Daoy (cell line): ENCODE measurements at regions not wholly inside any gene's neighbourhood (a gene's known extent, or its start where the extent isn't known, plus 50 kb on each side); places are given as distances from the start of the nearest gene placed in this dataset.
A peak's percentile ranks its signal among the peaks of the same experiment; 100 is the strongest.
"Not testable (repeated sequence)": the region's sequence is repeated elsewhere in the genome, so short reads cannot be mapped to it uniquely, and the experiment has no call there.

Experiments used
- DNase-seq: peaks from one replicate; pipeline ENCODE4 v3.0.0-alpha.2; 2015; ENCODE audit warnings: low read depth

DNA sequence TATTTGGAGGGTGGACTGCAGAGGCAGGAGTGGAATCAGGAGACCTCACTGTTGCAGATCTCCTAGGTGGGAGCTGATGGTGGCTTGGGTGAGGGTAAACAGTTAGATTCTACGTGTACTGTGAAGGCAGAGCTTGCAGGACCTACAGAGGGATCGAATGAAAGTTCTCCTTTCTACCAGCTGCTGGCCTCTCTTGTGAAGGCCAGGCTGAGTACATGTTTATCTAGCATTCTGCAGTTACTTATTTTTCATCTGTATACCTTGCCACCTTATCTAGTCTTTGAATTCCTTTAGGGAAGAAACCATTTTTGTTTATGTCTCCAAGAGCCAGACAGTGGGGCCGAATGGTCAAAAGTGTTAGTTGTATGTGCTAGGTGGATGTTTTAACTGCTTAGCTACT lies 57.6 kb downstream of the PTTG1 start:
- DNase-seq: no peak

DNA sequence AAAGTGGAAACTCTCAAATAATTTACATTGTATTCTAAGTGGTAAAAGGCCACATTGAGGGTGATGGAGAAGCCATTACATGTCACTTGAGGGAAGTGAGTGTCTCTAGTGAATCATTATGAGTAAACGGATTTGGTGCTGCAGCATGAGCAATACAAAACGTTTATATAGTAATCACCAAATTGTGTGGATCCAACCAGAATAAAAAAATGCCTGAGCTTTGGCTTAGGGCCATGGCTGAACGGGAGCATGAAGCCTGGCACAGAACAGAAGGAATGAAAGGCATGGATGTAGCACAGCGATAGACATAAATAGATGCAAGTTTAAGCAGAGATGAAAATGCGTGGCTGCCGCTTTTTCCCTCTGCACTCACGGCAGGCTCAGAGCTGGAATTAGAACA lies 58.3 kb downstream of the PTTG1 start:
- peak; percentile 86 for DNase-seq

DNA sequence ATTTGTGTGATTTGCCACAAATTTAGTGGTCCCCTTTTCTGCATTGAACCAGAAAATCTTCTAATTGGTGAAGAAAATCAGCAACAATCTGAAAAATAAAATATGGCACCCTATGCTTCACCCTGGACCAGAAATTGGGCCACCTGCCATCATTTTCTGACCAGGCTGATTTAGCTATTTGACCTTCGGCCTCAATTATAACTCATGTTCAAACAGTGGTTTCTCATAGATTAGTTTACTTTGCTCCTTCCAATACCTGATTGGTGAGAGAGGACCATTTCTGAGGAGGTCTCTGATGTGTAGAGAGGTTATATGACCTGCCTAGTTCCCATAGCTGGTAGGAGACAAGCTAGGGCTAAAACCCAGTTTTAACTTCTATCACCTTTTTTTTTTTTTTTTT lies 59.0 kb downstream of the PTTG1 start:
- DNase-seq: no peak

DNA sequence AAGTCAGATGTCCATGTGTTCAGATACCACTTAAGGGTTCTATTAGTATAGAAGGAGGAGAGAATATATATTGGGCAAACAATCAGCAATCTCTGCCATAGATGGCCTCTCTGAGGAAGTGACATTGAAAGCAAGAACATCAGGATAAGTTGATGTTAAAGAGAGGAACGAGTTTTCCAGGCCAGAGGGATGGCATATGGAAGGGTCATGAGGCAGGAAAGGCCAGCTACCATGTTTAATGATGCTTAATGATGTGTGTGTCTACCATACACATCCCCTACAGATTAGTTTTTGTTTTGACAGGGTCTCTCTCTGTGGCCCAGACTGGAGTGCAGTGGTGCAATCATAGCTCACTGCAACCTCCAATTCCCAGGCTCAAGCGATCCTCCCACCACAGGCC lies 63.0 kb downstream of the PTTG1 start:
- DNase-seq: no peak

DNA sequence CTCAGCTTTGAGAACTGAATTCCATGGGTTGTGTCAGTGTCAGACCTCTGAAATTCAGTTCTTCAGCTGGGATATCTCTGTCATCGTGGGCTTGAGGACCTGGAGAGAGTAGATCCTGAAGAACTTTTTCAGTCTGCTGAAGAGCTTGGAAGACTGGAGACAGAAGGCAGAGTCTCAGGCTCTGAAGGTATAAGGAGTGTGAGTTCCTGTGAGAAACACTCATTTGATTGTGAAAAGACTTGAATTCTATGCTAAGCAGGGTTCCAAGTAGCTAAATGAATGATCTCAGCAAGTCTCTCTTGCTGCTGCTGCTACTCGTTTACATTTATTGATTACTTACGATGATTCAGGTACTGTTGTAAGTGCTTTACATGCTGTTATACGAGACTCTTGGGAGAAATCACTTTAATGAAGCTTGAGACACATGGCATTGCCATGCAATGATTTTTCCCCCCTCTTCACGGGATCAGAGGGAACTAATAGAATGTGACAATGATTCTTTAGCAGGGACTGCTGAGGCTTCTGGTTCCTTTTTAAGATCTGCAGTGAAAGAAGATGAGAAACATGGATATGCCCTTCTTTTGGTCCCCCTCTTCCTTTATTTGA lies 63.8 kb downstream of the PTTG1 start:
- DNase-seq: no peak

DNA sequence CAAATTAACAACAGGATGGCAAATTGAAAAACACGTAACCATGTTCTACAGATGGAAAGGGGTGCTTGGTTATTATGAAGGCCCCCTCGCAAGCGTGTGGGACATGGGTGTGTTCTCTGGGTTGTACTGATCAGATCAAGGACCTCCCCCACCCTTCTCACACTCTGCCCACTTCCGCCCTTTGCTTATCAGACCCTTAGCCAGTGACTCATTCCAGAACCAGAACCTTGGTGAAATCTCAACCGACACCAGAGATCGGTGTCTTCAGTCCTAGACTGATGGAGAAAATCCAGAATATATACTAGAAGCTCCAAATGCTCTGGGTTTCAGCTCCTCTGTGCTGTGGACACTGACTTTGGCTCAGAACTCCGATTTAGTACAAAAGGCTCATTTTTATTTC lies 64.9 kb downstream of the PTTG1 start:
- no peak for DNase-seq

DNA sequence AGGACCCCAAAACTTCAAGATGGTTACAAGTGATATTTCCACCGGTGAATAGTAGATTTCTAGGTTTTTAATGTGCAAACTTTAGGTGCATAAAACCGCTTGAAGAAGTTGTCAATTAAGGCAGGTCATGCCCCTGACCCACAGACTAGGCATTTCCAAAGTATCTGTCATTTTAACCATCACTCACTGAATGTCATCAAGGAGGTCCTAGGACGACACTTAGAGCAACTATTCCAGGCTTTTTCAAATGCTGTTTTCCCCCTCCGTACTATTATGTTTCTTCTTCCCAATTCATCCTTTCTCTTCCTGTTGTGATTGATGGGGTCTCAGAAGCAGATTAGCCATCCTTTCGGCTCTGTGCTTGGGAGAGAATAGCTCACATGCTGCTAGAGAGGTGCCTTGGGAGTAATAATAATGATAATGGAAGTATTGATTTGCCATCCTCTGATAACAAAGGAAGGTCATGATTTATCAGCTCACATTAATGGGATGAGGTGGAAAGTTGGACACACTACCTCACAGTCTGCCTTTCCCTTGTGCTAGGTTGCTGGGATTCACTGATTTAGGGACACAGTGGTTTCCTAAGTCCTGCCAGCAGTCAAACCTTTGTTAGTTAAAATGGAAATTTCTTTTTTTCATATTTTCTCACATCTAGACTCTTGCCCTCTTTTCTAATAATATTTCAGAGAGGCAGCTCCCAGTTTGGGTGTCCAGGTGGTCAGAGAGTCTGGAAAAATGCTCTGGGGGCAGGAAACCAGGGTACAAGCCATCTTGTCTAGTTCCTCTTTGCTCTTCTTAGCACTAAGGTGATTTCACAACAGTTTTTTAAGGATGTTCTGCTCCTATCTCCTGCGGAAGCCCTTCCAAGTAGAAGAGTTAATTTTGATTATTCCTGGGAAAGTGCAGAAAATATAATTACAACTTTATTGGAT lies 67.0 kb downstream of the PTTG1 start:
- DNase-seq: no peak

DNA sequence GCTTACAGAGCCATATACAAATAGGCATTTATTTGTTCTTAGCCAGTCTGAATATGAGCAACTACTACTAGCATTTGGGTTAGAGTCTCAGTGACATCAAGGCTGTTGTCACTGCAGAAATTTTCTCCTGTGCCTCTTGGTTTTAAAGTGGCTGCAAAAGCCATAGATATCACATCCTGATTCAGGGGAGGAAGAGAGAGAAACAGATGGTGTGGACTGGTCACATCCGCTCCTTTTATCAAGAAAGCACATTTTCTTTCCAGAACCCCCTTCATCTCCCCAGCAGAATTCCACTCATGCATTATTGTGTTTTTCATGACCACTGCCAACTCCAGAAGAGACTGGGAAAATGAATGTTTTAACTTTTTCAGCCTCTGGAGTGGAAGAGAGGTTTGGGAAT lies 69.8 kb downstream of the PTTG1 start:
- no peak for DNase-seq

DNA sequence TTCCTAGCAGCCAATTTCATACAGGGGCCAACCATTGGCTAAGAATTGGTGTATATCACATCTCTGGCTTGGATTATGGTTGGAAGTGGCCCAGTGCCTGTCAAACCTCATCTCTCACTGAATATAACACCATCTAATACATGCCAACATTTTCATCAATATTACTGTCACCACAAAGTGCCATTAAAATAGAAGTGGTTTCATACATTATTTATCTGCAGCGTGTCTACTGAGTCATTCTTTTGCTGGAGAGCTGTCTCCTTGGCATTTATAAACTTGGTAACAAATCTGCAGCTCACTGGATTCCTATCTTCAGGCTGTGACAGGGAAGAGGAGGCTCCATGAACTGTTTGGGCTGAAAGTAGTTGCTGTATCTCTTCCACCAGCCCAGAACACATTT lies 70.9 kb downstream of the PTTG1 start:
- DNase-seq: no peak

DNA sequence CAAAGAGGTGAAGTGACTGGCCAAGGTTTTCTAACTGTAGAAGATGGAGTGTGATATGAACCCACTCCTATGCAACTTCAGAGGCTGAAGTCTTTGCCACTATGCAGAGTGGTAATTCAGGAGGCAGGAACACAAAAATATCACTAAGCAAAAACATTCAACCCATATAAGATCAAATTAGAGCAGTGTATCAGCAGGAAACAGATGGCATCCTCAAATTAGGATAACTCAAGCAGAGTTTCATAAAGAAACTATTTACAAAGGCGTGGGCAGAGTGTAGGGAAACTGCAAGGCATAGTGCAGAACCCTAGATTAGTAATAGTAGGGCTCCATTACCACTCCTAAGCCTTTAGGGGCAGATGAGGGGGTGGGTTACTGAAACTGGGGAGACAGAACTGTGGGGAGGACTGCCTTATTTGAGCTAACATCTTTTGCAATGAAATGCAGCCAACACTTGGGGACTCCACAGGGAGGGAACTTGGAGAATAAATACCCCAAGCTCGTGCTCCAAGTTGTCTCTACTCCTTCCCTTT lies 72.2 kb downstream of the PTTG1 start:
- DNase-seq: no peak

DNA sequence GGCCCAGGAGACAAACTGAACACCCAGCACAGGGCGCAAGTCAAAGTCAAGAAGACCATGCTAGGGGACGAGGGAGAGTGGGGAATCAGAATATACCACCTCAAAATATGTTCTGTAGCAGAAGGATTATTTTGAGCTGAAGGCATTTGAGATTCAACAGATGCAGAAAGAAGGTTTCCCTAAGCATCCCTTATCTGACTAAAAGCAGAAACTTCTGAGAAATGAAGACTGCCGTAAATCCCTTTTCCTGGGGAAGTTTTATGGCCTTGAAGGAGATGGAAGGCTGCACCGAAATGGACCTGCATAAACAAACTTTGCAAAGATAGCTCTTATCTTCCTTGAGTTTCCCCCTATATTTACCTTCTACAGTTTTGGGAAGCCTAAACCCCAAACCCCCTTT lies 72.8 kb downstream of the PTTG1 start:
- DNase-seq: no peak

DNA sequence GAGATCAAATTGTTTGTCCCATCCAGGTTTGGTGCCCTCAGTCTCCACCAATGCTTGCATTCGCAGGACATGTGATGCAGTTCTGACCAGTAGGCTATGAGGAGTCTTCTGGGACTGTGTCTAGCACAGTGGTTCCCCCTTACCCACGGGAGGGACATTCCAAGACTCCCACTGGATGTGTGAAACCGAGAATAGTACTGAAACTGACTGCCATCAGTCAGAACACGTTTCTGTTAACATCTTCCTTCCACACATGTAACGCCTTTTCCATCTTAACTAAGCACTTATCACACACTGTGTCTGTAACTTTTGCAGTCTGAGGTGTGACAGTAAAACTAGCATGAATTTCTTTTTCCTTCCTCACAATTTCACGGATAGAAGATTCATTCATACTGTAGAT lies 74.7 kb downstream of the PTTG1 start:
- no peak for DNase-seq

DNA sequence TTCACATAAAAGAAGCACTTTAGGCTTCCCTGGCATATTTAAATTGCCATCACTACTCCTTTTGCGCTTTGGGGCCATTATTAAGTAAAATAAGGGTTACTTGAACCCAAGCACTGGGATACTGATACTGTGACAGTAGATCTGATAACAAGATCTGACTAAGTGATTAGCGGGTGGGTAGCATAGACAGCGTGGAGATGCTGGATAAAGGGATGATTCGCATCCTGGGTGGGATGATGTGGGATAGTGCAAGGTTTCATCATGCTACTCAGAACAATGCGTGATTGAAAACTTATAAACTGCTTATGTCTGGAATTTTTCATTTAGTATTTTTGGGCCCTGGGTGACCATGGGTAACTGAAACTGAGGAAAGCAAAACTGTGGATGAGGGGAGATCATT lies 75.1 kb downstream of the PTTG1 start:
- peak; percentile 50 for DNase-seq

DNA sequence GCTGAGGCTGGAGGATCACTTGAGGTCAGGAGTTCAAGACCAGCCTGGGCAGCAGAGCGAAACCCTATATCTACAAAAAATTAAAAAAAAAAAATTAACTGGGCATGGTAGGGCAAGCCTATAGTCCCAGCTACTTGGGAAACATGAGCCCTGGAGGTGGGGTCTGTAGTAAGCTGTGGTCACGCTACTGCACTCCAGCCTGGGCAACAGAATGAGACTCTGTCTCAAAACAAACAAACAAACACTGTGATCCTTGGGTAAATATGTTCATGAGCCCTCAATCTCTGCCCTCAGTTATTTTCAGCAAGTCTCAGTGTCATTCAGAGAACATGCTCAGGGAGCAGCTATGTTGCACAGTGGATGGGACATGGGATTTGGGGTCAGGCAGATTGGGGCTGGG lies 76.2 kb downstream of the PTTG1 start:
- DNase-seq: no peak

DNA sequence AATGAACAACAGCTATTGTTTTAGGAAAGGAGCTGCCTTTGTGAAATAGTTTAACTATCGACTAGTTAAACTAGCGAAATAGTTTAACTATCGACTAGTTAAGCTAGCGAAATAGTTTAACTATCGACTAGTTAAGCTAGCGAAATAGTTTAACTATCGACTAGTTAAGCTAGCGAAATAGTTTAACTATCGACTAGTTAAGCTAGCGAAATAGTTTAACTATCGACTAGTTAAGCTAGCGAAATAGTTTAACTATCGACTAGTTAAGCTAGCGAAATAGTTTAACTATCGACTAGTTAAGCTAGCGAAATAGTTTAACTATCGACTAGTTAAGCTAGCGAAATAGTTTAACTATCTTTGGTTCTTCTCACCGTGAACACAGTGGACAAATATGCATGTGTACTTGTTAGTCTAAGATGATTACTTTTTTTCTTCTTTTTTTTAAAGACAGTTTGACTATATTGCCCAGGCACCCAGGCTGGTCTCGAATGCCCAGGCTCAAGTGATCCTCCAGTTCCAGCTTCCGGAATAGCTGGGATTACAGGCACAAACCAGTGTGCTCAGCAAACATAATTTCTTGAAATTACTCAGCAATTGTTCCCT lies 76.9 kb downstream of the PTTG1 start:
- DNase-seq: not testable (repeated sequence)

DNA sequence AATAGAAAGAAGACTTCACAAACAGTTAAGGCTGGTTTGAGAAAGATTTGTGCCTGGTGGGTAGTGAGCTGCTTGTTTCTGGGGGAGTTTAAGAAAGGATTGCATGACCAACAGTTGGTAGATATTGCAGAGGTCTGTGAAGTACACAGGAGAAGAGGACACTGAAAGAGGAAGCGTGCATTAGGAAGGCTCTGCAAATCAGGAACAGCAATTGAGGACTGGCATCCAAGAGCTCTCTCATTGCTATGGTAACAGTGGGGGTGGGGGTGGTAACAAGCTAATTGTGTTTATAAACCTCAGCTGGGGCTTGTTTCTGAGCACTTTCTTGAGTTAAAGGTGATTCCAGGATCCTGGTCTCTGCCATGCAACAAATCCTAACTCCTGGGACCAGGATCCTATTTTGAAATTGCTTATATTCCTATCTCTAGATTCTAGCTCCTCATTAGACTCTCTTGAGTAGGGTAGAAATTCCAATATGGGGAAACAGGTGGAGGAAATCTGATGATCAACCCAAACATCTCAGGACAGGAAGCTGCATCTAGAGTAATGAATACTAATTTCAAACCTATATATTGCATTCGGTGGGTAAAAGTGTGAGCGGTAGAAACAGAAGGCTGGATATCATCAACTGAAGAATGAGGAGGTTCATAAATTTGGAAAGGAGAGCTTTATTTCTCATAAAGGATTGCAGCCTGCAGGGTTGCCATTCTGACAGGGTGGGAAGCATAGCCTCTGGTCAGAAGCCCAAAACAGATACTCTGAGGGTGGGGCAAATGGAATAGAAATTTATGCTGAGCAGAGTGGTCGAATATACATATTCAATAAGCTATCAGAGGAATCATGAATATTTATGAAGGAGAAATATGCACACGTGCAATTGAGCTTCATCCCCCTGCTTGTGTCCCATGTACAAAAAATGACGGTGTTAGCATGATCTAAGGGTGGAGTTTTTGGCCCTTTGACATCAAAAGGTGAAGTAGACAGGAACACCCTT lies 79.4 kb downstream of the PTTG1 start:
- DNase-seq: no peak

DNA sequence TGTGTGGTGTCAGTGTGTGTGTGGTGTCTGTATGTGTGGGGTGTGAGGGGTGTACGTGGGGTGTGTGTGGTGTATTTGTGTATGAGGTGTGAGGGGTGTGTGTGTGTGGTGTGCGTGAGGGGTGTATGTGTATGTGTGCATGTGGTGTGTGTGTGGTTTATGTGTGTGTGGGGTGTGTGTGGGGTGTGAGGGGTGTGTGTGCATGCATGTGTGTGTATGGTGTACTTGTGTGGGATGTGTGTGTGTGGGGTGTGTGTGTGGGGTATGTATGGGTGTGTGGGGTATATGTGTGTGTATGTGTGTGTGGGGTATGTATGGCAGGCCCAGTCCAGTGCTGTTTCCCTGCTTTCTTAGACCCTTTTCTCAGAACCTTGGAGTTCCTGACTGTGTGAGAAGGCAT lies 83.3 kb downstream of the PTTG1 start:
- DNase-seq: no peak

DNA sequence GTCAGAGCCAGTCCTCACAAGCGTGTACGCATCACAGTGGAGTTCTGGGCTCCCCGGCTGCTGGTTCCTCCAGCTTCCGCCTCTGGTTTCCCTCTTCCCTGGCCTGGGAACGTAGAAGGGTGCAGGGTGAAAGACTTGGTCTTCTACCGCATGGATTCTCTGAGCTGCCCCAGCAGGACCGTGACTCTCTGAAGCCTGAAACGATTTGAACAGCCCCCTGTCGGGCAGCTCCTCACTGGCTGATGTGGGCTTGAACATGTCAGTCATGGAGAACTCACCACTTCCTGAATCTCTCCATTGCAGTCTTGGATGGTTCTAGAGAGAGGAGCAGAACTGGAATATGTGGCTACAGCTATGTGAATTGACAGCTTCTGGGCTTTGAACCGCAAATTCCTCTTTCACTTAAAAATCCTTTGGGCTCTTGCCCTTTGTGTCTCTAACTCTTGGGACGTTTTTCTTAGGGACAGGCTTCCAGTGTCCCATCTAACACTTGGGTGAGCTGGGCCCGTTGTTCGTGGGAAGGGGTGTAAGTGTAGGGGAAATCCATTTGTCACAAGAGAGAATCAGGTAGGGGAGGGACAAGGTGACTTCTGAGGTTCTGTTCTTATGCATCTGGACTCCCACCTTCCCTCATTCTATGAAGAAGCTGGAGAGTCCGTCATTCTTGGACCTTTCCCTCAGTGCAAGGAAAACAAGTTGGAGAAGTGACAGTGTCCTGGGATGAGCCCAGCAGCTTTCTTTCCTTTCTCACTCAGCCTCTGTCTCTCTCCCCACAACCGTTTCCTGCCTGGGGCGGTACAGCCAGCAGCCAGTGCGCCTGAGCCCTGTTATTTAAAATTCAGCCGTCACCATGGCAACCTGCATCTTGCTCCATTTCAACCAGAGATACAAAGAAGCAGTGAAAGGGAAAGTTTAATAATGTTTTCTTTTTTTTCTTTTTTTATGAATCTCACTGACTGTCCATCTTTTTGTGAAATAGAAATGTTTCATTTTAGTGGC lies 84.7 kb downstream of the PTTG1 start:
- peak; percentile 63 for DNase-seq

DNA sequence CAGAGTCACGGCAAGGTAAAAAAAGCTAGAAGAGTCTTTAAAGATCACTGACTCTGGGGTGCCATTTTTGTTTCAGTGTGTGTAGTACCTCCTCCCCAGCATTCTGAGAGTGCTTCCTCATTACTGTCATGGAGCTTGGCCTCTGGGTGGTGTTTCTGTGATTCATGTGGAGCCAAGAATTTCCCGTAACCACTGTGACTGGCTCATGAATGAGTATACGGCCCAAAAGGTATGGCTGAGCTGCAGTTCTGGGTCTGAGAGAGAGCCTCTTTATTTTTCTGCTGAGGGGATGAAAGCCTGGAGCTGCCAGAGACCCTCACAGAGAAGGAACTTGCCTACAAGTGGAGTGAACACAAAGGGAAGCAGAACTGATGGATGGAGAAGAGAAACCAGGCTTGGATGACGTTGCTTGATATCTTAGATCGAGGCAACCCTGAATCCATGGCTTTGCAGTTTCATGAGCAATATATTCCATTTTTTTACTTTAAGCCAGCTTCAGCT lies 85.6 kb downstream of the PTTG1 start:
- peak; percentile 89 for DNase-seq

DNA sequence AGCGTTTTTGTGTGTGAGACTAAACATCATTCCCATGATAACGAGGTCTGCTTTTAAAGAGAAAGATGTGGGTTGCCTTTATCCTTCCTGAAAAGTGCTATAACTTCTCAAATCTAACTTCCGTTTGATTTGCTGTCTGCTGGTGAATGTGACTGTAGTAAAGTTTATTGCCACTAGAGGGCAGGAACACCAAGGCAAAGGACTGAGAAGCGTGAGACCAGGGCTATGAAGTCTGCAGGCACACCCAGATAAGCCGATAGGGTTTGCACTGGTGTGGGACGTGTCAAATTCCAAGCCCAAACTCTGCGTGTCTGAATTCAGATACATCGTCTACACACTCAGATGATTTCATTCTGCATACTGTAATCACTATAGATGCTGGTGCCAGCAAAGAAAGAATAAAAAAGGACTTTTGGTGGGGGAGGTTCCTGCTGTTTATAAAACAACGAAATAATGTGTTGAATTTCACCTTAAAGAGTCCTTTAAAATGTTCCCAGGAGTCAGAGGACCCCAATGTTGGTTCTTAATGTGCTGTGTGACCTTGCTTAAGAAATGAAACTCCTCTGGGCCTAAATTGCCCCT lies 87.2 kb downstream of the PTTG1 start:
- peak; percentile 87 for DNase-seq
